Uterus (tissue), 3 donors: ENCODE measurements at regions not wholly inside any gene's neighbourhood (a gene's known extent, or its start where the extent isn't known, plus 50 kb on each side); places are given as distances from the start of the nearest gene placed in this dataset.

Experiments
- DNase-seq, 2 donors: peaks; one replicate each; pipeline ENCODE4 v3.0.0-alpha.2; 2019 to 2020
- H3K27ac ChIP-seq, 2 donors: fragments of 200-600 bp; sonication (generic); 1 replicate in 1 of 2; 2 replicates in 1 of 2; pipeline ENCODE4 v1.5.1; 2016 to 2018
- H3K27me3 ChIP-seq, 2 donors: fragments of 200-600 bp; sonication (generic); one replicate each; pipeline ENCODE4 v1.5.1; 2018 to 2019; ENCODE audit warnings: control low read depth in 1 of 2
- H3K36me3 ChIP-seq, 2 donors: fragments of 200-600 bp; sonication (generic); one replicate each; pipeline ENCODE4 v1.5.1; 2019; ENCODE audit warnings: control low read depth in 1 of 2
- H3K4me1 ChIP-seq, 2 donors: fragments of 200-600 bp; sonication (generic); one replicate each; pipeline ENCODE4 v1.5.1; 2018 to 2019; ENCODE audit warnings: control low read depth in 1 of 2
- H3K4me3 ChIP-seq, 2 donors: fragments of 200-600 bp; sonication (generic); 1 replicate in 1 of 2; 2 replicates in 1 of 2; pipeline ENCODE4 v1.5.1; 2018 to 2019; ENCODE audit warnings: mild to moderate bottlenecking in 1 of 2
- H3K9me3 ChIP-seq, 2 donors: fragments of 200-600 bp; sonication (generic); one replicate each; pipeline ENCODE4 v1.5.1; 2019; ENCODE audit warnings: control low read depth in 1 of 2
- CTCF ChIP-seq, 4 experiments: fragments of 200-600 bp in 2 of 4; fragments of 450-650 bp in 2 of 4; sonication (generic) in 2 of 4; IDR thresholded peaks; one replicate each; pipeline ENCODE4 v1.5.1; 2016 to 2019; ENCODE audit warnings: antibody characterized with exemption in 4 of 4, mild to moderate bottlenecking in 2 of 4, moderate library complexity in 1 of 4
- POLR2A ChIP-seq, 2 donors: fragments of 450-650 bp; IDR thresholded peaks; one replicate each; pipeline ENCODE4 v1.6.1; 2016; ENCODE audit warnings: antibody characterized with exemption in 2 of 2, mild to moderate bottlenecking in 1 of 2, moderate library complexity in 1 of 2
- intact Hi-C: fragments of 100-400 bp; cut with DNase I; formaldehyde crosslinking; loops from one replicate; pipeline ENCODE4 v1.15.1; 2023; ENCODE audit warnings: low total_unique reads
- donor health status: DM: yes; HTN: yes; CAD: no.

GRCh38 chr4:79611026-79611425 lies 203.0 kb upstream of the GK2 start:
- intact Hi-C loops = no loop called here
- Histone ChIP-seq H3K4me3 (no peak overlapping the region), H3K27ac (no peak overlapping the region), H3K4me1 (no peaks in the 10 kb centered on the region), H3K27me3 (no peaks in the 10 kb centered on the region), H3K9me3 (no peaks in the 10 kb centered on the region), H3K36me3 (no peaks in the 10 kb centered on the region)
- no peak for DNase-seq
- TF ChIP-seq POLR2A (IDR thresholded peaks at IDR 0.05) (no peak), CTCF (IDR thresholded peaks at IDR 0.05) (no peak)

- Histone ChIP-seq H3K27ac (no peak overlapping the region), H3K4me3 (no peak overlapping the region), H3K9me3 (no peaks in the 10 kb centered on the region), H3K27me3 (no peaks in the 10 kb centered on the region), H3K4me1 (no peaks in the 10 kb centered on the region), H3K36me3 (no peaks in the 10 kb centered on the region)
- TF ChIP-seq POLR2A (IDR thresholded peaks at IDR 0.05) = no peak
- no peak for TF ChIP-seq CTCF (IDR thresholded peaks at IDR 0.05)
- intact Hi-C loops = no loop called here
- no peak for DNase-seq
These were observed 201.8 kb upstream of the GK2 start for GRCh38 chr4:79609817-79610216.

- H3K27ac ChIP-seq = no peak overlapping the region
- no peak overlapping the region for H3K4me3 ChIP-seq
- H3K36me3 ChIP-seq = no peaks in the 10 kb centered on the region
- intact Hi-C loops = no loop called here
- no peaks in the 10 kb centered on the region for H3K27me3 ChIP-seq
- TF ChIP-seq POLR2A (IDR thresholded peaks at IDR 0.05) = no peak
- no peak for TF ChIP-seq CTCF (IDR thresholded peaks at IDR 0.05)
- no peaks in the 10 kb centered on the region for H3K4me1 ChIP-seq
- DNase-seq = no peak
- H3K9me3 ChIP-seq = no peaks in the 10 kb centered on the region
These were observed 200.0 kb upstream of the GK2 start for GRCh38 chr4:79607979-79608378.

- DNase-seq = no peak
- H3K27me3 ChIP-seq = no peaks in the 10 kb centered on the region
- no peak overlapping the region for H3K4me3 ChIP-seq
- H3K27ac ChIP-seq = no peak overlapping the region
- H3K9me3 ChIP-seq = no peaks in the 10 kb centered on the region
- no peaks in the 10 kb centered on the region for H3K4me1 ChIP-seq
- H3K36me3 ChIP-seq = no peaks in the 10 kb centered on the region
- intact Hi-C loops = no loop called here
- TF ChIP-seq CTCF (IDR thresholded peaks at IDR 0.05) = no peak
- no peak for TF ChIP-seq POLR2A (IDR thresholded peaks at IDR 0.05)
These were observed 196.1 kb upstream of the GK2 start for GRCh38 chr4:79604152-79604551.

- Histone ChIP-seq H3K27ac (no peak overlapping the region), H3K4me1 (no peaks in the 10 kb centered on the region), H3K27me3 (no peaks in the 10 kb centered on the region), H3K36me3 (no peaks in the 10 kb centered on the region), H3K9me3 (no peaks in the 10 kb centered on the region), H3K4me3 (no peak overlapping the region)
- no peak for DNase-seq
- intact Hi-C loops = no loop called here
- TF ChIP-seq POLR2A (IDR thresholded peaks at IDR 0.05) (no peak), CTCF (IDR thresholded peaks at IDR 0.05) (no peak)
These were observed 195.7 kb upstream of the GK2 start for GRCh38 chr4:79603681-79604080.
